Pancreas (tissue), 10 donors: ENCODE measurements at regions not wholly inside any gene's neighbourhood (a gene's known extent, or its start where the extent isn't known, plus 50 kb on each side); places are given as distances from the start of the nearest gene placed in this dataset.

Experiments
- ATAC-seq, 4 donors: fragments of 200-7000 bp; cut with Tn5 transposase; one replicate each; pipeline versions ENCODE4 v1.8.0 to v1.9.1; 2020; ENCODE audit warnings: mild to moderate bottlenecking in 4 of 4, moderate library complexity in 4 of 4
- DNase-seq, 6 donors: peaks; one replicate each; pipeline ENCODE4 v3.0.0-alpha.2; 2020
- FAIRE-seq: peaks from 2 replicates; lab custom pipeline; 2012; peaks lifted over from hg19 to GRCh38; lab: Jason Lieb, UNC
- H3K27ac ChIP-seq, 4 donors: fragments of 200-600 bp; sonication (generic); 1 replicate in 3 of 4; 2 replicates in 1 of 4; pipeline versions ENCODE4 v1.5.0 to v1.8.0; 2020
- H3K27me3 ChIP-seq, 4 donors: fragments of 200-600 bp; one replicate each; pipeline ENCODE4 v1.8.0; 2021
- H3K36me3 ChIP-seq, 3 donors: fragments of 200-600 bp; sonication (generic) in 1 of 3; one replicate each; pipeline versions ENCODE4 v1.5.0 to v1.8.0; 2020 to 2021
- H3K4me1 ChIP-seq, 3 donors: fragments of 200-600 bp; one replicate each; pipeline ENCODE4 v1.8.0; 2021
- H3K4me3 ChIP-seq, 4 donors: fragments of 200-600 bp; sonication (generic) in 2 of 4; one replicate each; pipeline versions ENCODE4 v1.5.0 to v1.8.0; 2020 to 2021
- H3K9me3 ChIP-seq, 4 donors: fragments of 200-600 bp; one replicate each; pipeline ENCODE4 v1.8.0; 2021
- WGBS, 2 donors: extraction: QIAGEN DNeasy Blood & Tissue Kit; methylation state at CpG; one replicate each; pipeline ENCODE4 v1.1.7; 2013; 5-methylcytosine and 5-hydroxymethylcytosine counted together
- intact Hi-C, 3 donors: fragments of 100-400 bp; cut with DNase I; formaldehyde crosslinking; loops; one replicate each; pipeline versions ENCODE4 v1.11.1 to v1.14.2; 2022
- TF ChIP-seq, protein P1 (sequence below), 4 donors: fragments of 200-600 bp; sonication (generic) in 3 of 4; IDR thresholded peaks; one replicate each; pipeline versions ENCODE4 v1.5.0 to v1.8.0; 2021; ENCODE audit warnings: antibody characterized with exemption in 4 of 4
- donor health status: healthy with polysubstance abuse.
- donor health status: DM: no; HTN: no; CAD: no; lungs with moderate emphysema.
- donor health status: DM: no; HTN: no; CAD: no.
- donor health status: control.
- donor health status: control.
- donor health status: Bipolar disorder and iron deficiency.
- donor health status: DM: yes; HTN: yes; CAD: no.
- donor health status: DM: no; HTN: no; CAD: no.
- donor health status: DM: no; HTN: no; CAD: no.
- donor health status: DM: yes; HTN: yes; CAD: no.

DNA sequence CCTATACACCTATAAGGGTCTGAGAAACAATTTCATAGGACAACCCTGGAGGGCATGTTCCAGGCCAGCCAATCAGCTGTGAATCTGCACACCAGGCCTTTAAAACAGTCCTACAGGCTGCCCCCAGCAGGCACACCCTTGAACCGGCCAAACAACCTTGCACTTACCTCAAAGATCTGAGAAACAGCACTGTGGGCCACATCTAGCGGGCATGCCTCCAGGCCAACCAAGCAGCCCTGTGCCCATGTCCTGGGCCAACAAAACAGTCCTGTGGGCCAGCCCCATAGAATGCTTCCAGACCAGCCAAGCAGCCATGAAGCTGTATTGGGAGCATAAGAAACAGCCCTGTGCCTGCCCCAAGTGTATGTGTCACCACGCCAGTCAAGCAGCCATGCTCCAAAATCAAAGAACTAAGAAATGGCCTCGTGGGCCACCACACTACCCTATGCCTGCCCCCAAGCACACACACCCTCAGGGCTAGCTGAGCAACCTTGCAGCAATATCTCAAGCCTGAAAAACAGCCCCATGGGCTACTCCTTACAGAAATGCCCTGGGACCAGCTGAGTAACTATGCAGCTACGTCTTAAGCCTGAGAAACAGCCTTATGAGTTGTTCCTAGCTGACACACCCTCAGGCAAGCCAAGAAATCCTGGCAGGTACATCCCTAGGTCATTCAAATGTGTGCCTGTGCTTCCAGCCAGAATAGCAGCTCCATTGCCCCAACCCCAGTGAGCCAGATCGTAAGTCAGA is 2243.8 kb upstream of the C9orf72 start:
- Histone ChIP-seq H3K36me3 (no peaks in the 10 kb centered on the region), H3K27ac (no peak overlapping the region), H3K4me3 (no peak overlapping the region), H3K9me3 (no peaks in the 10 kb centered on the region), H3K27me3 (no peaks in the 10 kb centered on the region), H3K4me1 (no peaks in the 10 kb centered on the region)
- 58 to 75% methylated on average over 6 of the region's 6 CpGs for WGBS, 2 donors
- no peak for FAIRE-seq
- ATAC-seq = no peak
- intact Hi-C loops = no loop called here
- DNase-seq = no peak
- TF ChIP-seq, protein P1, sequence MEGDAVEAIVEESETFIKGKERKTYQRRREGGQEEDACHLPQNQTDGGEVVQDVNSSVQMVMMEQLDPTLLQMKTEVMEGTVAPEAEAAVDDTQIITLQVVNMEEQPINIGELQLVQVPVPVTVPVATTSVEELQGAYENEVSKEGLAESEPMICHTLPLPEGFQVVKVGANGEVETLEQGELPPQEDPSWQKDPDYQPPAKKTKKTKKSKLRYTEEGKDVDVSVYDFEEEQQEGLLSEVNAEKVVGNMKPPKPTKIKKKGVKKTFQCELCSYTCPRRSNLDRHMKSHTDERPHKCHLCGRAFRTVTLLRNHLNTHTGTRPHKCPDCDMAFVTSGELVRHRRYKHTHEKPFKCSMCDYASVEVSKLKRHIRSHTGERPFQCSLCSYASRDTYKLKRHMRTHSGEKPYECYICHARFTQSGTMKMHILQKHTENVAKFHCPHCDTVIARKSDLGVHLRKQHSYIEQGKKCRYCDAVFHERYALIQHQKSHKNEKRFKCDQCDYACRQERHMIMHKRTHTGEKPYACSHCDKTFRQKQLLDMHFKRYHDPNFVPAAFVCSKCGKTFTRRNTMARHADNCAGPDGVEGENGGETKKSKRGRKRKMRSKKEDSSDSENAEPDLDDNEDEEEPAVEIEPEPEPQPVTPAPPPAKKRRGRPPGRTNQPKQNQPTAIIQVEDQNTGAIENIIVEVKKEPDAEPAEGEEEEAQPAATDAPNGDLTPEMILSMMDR (IDR thresholded peaks at IDR 0.05) = no peak

DNA sequence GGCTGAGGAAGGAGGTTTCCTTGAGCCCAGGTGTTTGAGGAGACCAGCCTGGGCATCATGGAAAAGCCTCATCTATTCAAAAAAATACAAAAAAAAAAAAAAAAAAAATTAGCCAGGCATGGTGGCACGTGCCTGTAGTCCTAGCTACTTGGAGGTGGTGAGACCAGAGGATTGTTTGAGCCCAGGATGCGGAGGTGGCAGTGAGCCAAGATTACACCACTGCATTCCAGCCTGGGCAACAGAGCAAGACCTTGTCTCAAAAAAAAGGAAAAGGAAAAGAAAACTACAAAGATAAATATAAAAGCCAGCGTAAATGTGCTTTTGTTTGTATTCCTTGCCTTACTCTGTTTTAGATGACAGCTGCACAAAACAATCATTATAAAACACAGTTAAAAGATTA is 2249.2 kb upstream of the C9orf72 start:
- H3K4me1 ChIP-seq = no peaks in the 10 kb centered on the region
- no peak overlapping the region for H3K4me3 ChIP-seq
- ATAC-seq (no peak), DNase-seq (no peak), FAIRE-seq (no peak)
- no peak overlapping the region for H3K27ac ChIP-seq
- no peaks in the 10 kb centered on the region for H3K9me3 ChIP-seq
- no peaks in the 10 kb centered on the region for H3K36me3 ChIP-seq
- intact Hi-C loops = no loop called here
- TF ChIP-seq, protein P1 (IDR thresholded peaks at IDR 0.05) = no peak
- H3K27me3 ChIP-seq = no peaks in the 10 kb centered on the region
- WGBS, 2 donors = 37 to 53% methylated on average over 3 of the region's 3 CpGs

DNA sequence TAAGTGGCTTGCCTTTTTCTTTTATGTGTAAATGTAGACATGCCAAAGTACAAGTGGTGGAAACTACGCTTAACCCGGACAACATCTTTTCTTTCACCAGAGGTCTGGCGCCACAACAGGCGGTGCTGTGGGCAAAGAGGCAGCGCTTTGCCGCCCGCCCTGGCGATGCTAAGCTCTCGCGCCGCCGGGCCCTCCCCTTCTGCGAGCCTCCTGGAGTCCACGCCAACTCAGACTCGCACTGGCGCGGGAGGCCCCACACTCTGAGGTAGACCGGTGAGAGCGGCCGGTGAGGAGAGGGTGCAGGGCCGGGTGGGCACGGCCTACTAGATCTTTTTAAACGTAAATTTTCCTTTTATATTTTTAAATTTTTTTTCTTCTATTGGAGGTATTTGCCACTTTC is 2253.1 kb upstream of the C9orf72 start:
- no peaks in the 10 kb centered on the region for H3K36me3 ChIP-seq
- intact Hi-C loops = no loop called here
- ATAC-seq (no peak), DNase-seq (peak in 2 of 6 donors; percentile 20 to 41), FAIRE-seq (no peak)
- no peaks in the 10 kb centered on the region for H3K27me3 ChIP-seq
- H3K4me3 ChIP-seq = no peak overlapping the region
- TF ChIP-seq, protein P1 (IDR thresholded peaks at IDR 0.05) = no peak
- H3K27ac ChIP-seq = no peak overlapping the region
- no peaks in the 10 kb centered on the region for H3K4me1 ChIP-seq
- 91 to 94% methylated on average over 23 of the region's 23 CpGs for WGBS, 2 donors
- no peaks in the 10 kb centered on the region for H3K9me3 ChIP-seq

DNA sequence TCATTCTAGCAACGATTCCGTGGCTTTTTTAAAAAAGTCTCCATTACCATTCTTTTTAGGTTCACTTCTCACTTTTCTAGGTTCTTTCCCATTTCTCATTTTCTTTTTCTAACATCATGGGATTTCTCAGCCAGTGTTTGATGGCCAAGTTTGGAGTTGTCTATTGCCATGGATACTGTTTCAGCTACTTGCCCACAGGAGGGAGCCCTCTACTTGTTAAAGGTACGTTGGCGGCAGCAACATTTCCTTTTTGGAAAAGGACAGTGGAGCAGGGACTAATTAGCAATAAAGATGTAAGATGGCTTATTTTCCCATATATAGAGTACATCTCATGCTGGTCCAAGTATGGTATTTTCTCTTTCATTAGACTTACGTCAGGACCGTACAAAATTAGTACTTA is 2257.5 kb upstream of the C9orf72 start:
- H3K9me3 ChIP-seq = no peaks in the 10 kb centered on the region
- H3K27ac ChIP-seq = no peak overlapping the region
- WGBS, 2 donors = 23 to 26% methylated on average over 6 of the region's 6 CpGs
- H3K4me1 ChIP-seq = no peaks in the 10 kb centered on the region
- TF ChIP-seq, protein P1 (IDR thresholded peaks at IDR 0.05) = no peak
- DNase-seq (peak in 1 of 6 donors; percentile 25), FAIRE-seq (no peak), ATAC-seq (peak in 2 of 4 donors; percentile 55 to 69)
- no peak overlapping the region for H3K4me3 ChIP-seq
- no peaks in the 10 kb centered on the region for H3K27me3 ChIP-seq
- H3K36me3 ChIP-seq = no peaks in the 10 kb centered on the region
- intact Hi-C loops = no loop called here

DNA sequence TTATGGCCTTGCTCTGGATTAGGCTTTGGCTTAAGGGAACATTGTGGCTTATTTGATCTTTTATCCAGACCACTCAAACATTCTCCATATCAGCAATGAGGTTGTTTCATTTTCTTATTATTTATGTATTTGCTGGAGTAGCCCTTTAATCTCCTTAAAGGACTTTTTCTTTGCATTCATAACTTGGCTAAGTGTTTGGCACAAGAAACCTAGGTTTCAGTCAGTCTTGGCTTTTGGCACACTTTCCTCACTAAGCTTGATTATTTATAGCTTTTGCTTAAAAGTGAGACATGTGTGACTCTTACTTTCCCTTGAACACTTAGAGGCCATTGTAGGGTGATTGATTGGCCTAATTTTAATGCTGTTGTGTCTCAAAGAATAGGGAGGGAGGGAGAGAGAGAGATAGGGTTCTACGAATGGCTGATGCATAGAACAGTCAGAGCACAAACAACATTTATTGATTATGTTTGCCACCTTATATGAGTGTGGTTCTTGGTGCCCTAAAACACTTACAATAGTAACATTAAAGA is 2265.3 kb upstream of the C9orf72 start:
- DNase-seq = no peak
- 19 to 23% methylated on average over 1 of the region's 1 CpG for WGBS, 2 donors

More for the DNA sequence above, 2265.3 kb upstream of the C9orf72 start:
- no peaks in the 10 kb centered on the region for H3K4me1 ChIP-seq
- H3K27ac ChIP-seq = no peak overlapping the region
- no peak for FAIRE-seq
- TF ChIP-seq, protein P1 (IDR thresholded peaks at IDR 0.05) = no peak
- no peak overlapping the region for H3K4me3 ChIP-seq
- H3K36me3 ChIP-seq = no peaks in the 10 kb centered on the region
- no peaks in the 10 kb centered on the region for H3K9me3 ChIP-seq
- intact Hi-C loops = no loop called here
- H3K27me3 ChIP-seq = no peaks in the 10 kb centered on the region
- no peak for ATAC-seq
